B cell (primary cell): ENCODE measurements at regions not wholly inside any gene's neighbourhood (a gene's known extent, or its start where the extent isn't known, plus 50 kb on each side); places are given as distances from the start of the nearest gene placed in this dataset.

Source experiments
- EZH2 ChIP-seq: IDR thresholded peaks from 2 replicates; pipeline ENCODE4 v1.6.1; 2012; ENCODE audit warnings: borderline replicate concordance, low read depth, mild to moderate bottlenecking, moderate library complexity, low read length; ENCODE audit not compliant: insufficient read depth, poor library complexity, severe bottlenecking
- TF ChIP-seq, protein P1 (sequence below): fragments of 200-600 bp; IDR thresholded peaks from one replicate; pipeline ENCODE4 v1.8.0; 2022; ENCODE audit warnings: antibody characterized with exemption, mild to moderate bottlenecking

- TF ChIP-seq, protein P1, sequence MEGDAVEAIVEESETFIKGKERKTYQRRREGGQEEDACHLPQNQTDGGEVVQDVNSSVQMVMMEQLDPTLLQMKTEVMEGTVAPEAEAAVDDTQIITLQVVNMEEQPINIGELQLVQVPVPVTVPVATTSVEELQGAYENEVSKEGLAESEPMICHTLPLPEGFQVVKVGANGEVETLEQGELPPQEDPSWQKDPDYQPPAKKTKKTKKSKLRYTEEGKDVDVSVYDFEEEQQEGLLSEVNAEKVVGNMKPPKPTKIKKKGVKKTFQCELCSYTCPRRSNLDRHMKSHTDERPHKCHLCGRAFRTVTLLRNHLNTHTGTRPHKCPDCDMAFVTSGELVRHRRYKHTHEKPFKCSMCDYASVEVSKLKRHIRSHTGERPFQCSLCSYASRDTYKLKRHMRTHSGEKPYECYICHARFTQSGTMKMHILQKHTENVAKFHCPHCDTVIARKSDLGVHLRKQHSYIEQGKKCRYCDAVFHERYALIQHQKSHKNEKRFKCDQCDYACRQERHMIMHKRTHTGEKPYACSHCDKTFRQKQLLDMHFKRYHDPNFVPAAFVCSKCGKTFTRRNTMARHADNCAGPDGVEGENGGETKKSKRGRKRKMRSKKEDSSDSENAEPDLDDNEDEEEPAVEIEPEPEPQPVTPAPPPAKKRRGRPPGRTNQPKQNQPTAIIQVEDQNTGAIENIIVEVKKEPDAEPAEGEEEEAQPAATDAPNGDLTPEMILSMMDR: no peak
- TF ChIP-seq EZH2: no peak
Observed at GRCh38 chr6:102549221-102549874, 1155.8 kb downstream of the GRIK2 start.
